OCI-LY7 (cell line): ENCODE measurements at regions not wholly inside any gene's neighbourhood (a gene's known extent, or its start where the extent isn't known, plus 50 kb on each side); places are given as distances from the start of the nearest gene placed in this dataset.

ENCODE experiments used
- CTCF ChIP-seq: fragments of 200-600 bp; sonication (generic); conservative IDR thresholded peaks from 2 replicates; pipeline ENCODE4 v1.5.1; 2014; ENCODE audit warnings: mild to moderate bottlenecking, antibody characterized with exemption, low read length, moderate library complexity, mixed read lengths
- EZH2phosphoT487 ChIP-seq: fragments of 200-600 bp; sonication (generic); IDR thresholded peaks from 2 replicates; pipeline ENCODE4 v1.6.1; 2018; ENCODE audit warnings: low read depth, borderline replicate concordance, mild to moderate bottlenecking, mixed run types, antibody characterized with exemption, low read length, moderate library complexity, mixed read lengths

DNA sequence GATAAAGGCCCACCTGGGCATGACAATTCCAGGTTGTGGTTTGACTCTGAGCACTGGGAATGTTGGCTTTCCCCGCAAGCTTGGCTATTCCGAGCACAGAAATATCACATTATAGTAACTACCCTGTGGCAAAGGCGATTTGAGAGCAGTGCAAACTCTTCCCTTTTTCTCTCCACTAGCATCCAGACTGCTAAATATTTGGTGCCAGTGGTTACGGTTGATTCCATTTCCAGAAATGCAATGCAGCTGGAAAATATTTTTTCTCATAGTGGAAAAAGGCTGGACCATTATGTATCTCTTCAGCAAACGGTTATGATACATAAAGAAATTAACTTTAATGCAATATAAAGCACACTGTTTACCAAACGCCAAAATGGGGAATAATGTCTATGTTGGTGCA lies 158.0 kb downstream of the ENC1 start:
- TF ChIP-seq CTCF, result no peak
- TF ChIP-seq EZH2phosphoT487, result no peak
